Fibroblast of lung (primary cell): ENCODE measurements at regions not wholly inside any gene's neighbourhood (a gene's known extent, or its start where the extent isn't known, plus 50 kb on each side); places are given as distances from the start of the nearest gene placed in this dataset.

Experiments
- EZH2 ChIP-seq: IDR thresholded peaks from 2 replicates; pipeline ENCODE4 v1.5.1; 2012; ENCODE audit warnings: low read length, control low read depth, mild to moderate bottlenecking; ENCODE audit errors: missing control alignments
- TF ChIP-seq, protein P1 (sequence below), 2 donors: IDR thresholded peaks in 1 of 2; conservative IDR thresholded peaks in 1 of 2; 1 replicate in 1 of 2; 2 replicates in 1 of 2; pipeline ENCODE4 v1.5.1; 2011 to 2012; ENCODE audit warnings: low read length in 2 of 2, control low read depth in 1 of 2, inconsistent platforms in 1 of 2, low read depth in 1 of 2, mild to moderate bottlenecking in 1 of 2

GRCh38 chr11:79932612-79933011 lies 491.8 kb upstream of the TENM4 start:
- TF ChIP-seq, protein P1, sequence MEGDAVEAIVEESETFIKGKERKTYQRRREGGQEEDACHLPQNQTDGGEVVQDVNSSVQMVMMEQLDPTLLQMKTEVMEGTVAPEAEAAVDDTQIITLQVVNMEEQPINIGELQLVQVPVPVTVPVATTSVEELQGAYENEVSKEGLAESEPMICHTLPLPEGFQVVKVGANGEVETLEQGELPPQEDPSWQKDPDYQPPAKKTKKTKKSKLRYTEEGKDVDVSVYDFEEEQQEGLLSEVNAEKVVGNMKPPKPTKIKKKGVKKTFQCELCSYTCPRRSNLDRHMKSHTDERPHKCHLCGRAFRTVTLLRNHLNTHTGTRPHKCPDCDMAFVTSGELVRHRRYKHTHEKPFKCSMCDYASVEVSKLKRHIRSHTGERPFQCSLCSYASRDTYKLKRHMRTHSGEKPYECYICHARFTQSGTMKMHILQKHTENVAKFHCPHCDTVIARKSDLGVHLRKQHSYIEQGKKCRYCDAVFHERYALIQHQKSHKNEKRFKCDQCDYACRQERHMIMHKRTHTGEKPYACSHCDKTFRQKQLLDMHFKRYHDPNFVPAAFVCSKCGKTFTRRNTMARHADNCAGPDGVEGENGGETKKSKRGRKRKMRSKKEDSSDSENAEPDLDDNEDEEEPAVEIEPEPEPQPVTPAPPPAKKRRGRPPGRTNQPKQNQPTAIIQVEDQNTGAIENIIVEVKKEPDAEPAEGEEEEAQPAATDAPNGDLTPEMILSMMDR (conservative IDR thresholded peaks at IDR 0.05 in 1 of 2, IDR thresholded peaks at IDR 0.05 in 1 of 2; ENCODE audit: low read depth in 1 of 2, low read length in 2 of 2) = no peak
- no peak for TF ChIP-seq EZH2
